Pancreas (tissue), 10 donors: ENCODE measurements at regions not wholly inside any gene's neighbourhood (a gene's known extent, or its start where the extent isn't known, plus 50 kb on each side); places are given as distances from the start of the nearest gene placed in this dataset.

Source experiments
- ATAC-seq, 4 donors: fragments of 200-7000 bp; cut with Tn5 transposase; one replicate each; pipeline versions ENCODE4 v1.8.0 to v1.9.1; 2020; ENCODE audit warnings: mild to moderate bottlenecking in 4 of 4, moderate library complexity in 4 of 4
- DNase-seq, 6 donors: peaks; one replicate each; pipeline ENCODE4 v3.0.0-alpha.2; 2020
- FAIRE-seq: peaks from 2 replicates; lab custom pipeline; 2012; peaks lifted over from hg19 to GRCh38; lab: Jason Lieb, UNC
- H3K27ac ChIP-seq, 4 donors: fragments of 200-600 bp; sonication (generic); 1 replicate in 3 of 4; 2 replicates in 1 of 4; pipeline versions ENCODE4 v1.5.0 to v1.8.0; 2020
- H3K27me3 ChIP-seq, 4 donors: fragments of 200-600 bp; one replicate each; pipeline ENCODE4 v1.8.0; 2021
- H3K36me3 ChIP-seq, 3 donors: fragments of 200-600 bp; sonication (generic) in 1 of 3; one replicate each; pipeline versions ENCODE4 v1.5.0 to v1.8.0; 2020 to 2021
- H3K4me1 ChIP-seq, 3 donors: fragments of 200-600 bp; one replicate each; pipeline ENCODE4 v1.8.0; 2021
- H3K4me3 ChIP-seq, 4 donors: fragments of 200-600 bp; sonication (generic) in 2 of 4; one replicate each; pipeline versions ENCODE4 v1.5.0 to v1.8.0; 2020 to 2021
- H3K9me3 ChIP-seq, 4 donors: fragments of 200-600 bp; one replicate each; pipeline ENCODE4 v1.8.0; 2021
- CTCF ChIP-seq, 4 donors: fragments of 200-600 bp; sonication (generic) in 3 of 4; IDR thresholded peaks; one replicate each; pipeline versions ENCODE4 v1.5.0 to v1.8.0; 2021; ENCODE audit warnings: antibody characterized with exemption in 4 of 4
- WGBS, 2 donors: extraction: QIAGEN DNeasy Blood & Tissue Kit; methylation state at CpG; one replicate each; pipeline ENCODE4 v1.1.7; 2013; 5-methylcytosine and 5-hydroxymethylcytosine counted together
- intact Hi-C, 3 donors: fragments of 100-400 bp; cut with DNase I; formaldehyde crosslinking; loops; one replicate each; pipeline versions ENCODE4 v1.11.1 to v1.14.2; 2022
- donor health status: healthy with polysubstance abuse.
- donor health status: DM: no; HTN: no; CAD: no; lungs with moderate emphysema.
- donor health status: DM: no; HTN: no; CAD: no.
- donor health status: control.
- donor health status: control.
- donor health status: Bipolar disorder and iron deficiency.
- donor health status: DM: yes; HTN: yes; CAD: no.
- donor health status: DM: no; HTN: no; CAD: no.
- donor health status: DM: no; HTN: no; CAD: no.
- donor health status: DM: yes; HTN: yes; CAD: no.

DNA sequence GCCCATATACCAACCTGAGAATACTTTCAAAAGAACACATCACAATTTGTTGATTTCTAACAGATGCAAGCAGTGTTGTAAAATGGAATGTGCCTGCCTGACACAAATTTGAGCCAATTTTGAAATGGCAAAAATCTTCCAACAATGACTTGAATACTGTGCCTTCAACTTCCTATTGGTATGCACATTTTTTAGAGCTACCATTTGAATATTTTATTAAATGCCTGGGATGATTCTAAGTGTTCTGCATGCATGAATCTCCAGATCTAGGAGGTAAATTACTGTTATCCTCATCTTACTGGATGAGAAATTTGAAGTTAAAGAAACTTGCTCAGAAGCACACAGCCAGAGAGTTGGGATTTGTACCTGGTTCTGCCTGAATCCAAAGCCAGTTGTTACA lies 282.8 kb upstream of the LRRN1 start:
- Histone ChIP-seq H3K36me3 (no peaks in the 10 kb centered on the region), H3K4me3 (no peak overlapping the region), H3K9me3 (no peaks in the 10 kb centered on the region), H3K27me3 (no peaks in the 10 kb centered on the region), H3K27ac (no peak overlapping the region), H3K4me1 (no peaks in the 10 kb centered on the region)
- ATAC-seq (no peak), FAIRE-seq (no peak), DNase-seq (no peak)
- intact Hi-C loops = no loop called here
- no peak for TF ChIP-seq CTCF (IDR thresholded peaks at IDR 0.05)

- no peak for TF ChIP-seq CTCF (IDR thresholded peaks at IDR 0.05)
- WGBS, 2 donors = 37 to 54% methylated on average over 6 of the region's 6 CpGs
- Histone ChIP-seq H3K27ac (no peak overlapping the region), H3K36me3 (no peaks in the 10 kb centered on the region), H3K4me1 (no peaks in the 10 kb centered on the region), H3K9me3 (no peaks in the 10 kb centered on the region), H3K27me3 (peaks cover 0 to 6% (median 0%) of the 10 kb centered on the region in 4 donors), H3K4me3 (no peak overlapping the region)
- intact Hi-C loops = no loop called here
- FAIRE-seq (no peak), ATAC-seq (no peak), DNase-seq (no peak)
These were observed 289.6 kb upstream of the LRRN1 start for GRCh38 chr3:3509665-3510064.

- Histone ChIP-seq H3K4me3 (no peak overlapping the region), H3K4me1 (no peaks in the 10 kb centered on the region), H3K27ac (no peak overlapping the region), H3K36me3 (no peaks in the 10 kb centered on the region), H3K27me3 (no peaks in the 10 kb centered on the region), H3K9me3 (no peaks in the 10 kb centered on the region)
- ATAC-seq (no peak), DNase-seq (no peak), FAIRE-seq (no peak)
- TF ChIP-seq CTCF (IDR thresholded peaks at IDR 0.05) = no peak
- intact Hi-C loops = no loop called here
- 62 to 86% methylated on average over 1 of the region's 1 CpG for WGBS, 2 donors
These were observed 294.5 kb upstream of the LRRN1 start for GRCh38 chr3:3504686-3505085.

DNA sequence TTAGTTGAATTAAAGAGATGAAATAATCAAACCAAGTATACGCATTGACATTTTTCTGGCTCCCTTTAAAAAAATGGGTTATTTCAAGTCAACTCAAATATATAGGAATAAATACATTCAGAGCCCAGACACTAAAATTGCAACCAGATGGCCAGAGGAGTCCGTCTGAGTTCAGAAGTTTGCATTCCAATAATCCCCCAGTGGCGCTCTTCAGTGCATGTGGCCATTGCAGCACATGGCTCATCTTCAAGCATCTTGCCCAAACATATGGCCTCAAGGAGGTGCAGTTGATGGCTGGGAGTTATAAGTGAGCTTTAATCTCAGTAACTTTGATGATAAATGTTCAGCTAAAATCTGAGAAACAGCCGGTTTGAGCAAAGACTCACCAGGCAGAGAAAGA lies 295.8 kb upstream of the LRRN1 start:
- ATAC-seq = no peak
- 74 to 86% methylated on average over 4 of the region's 4 CpGs for WGBS, 2 donors
- no peak for FAIRE-seq

DNA sequence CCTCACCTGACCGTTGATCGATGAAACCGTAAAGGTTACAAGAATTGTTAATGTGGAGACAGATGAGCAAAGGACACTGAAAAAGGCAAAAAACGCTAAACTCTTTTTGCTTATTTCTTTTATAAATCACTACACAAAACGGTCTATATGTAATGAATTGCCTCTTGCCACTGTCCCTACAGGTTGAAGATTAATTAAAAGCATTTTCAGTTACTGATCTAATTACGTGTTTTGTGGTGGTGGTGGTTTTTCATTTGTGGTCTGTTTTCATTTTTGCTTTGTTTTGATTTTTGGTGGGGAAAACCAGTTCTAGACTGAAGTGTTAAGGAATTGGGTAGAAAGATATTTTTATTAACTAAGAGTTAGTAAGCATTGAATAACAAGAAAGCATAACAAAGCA lies 299.2 kb upstream of the LRRN1 start:
- Histone ChIP-seq H3K27me3 (no peaks in the 10 kb centered on the region), H3K4me1 (no peaks in the 10 kb centered on the region), H3K9me3 (no peaks in the 10 kb centered on the region), H3K36me3 (no peaks in the 10 kb centered on the region), H3K4me3 (no peak overlapping the region), H3K27ac (no peak overlapping the region)
- no peak for TF ChIP-seq CTCF (IDR thresholded peaks at IDR 0.05)
- WGBS, 2 donors = 69 to 80% methylated on average over 6 of the region's 6 CpGs
- no peak for ATAC-seq
- no peak for FAIRE-seq
- intact Hi-C loops = no loop called here
- DNase-seq = no peak

More for the DNA sequence above, 295.8 kb upstream of the LRRN1 start:
- Histone ChIP-seq H3K9me3 (no peaks in the 10 kb centered on the region), H3K36me3 (no peaks in the 10 kb centered on the region), H3K4me1 (no peaks in the 10 kb centered on the region), H3K27me3 (no peaks in the 10 kb centered on the region), H3K27ac (no peak overlapping the region), H3K4me3 (no peak overlapping the region)
- DNase-seq = no peak
- intact Hi-C loops = no loop called here
- TF ChIP-seq CTCF (IDR thresholded peaks at IDR 0.05) = no peak
